Neural crest cell (in vitro differentiated cells): ENCODE measurements at regions not wholly inside any gene's neighbourhood (a gene's known extent, or its start where the extent isn't known, plus 50 kb on each side); places are given as distances from the start of the nearest gene placed in this dataset.

Experiments used
- DNase-seq: peaks from one replicate; pipeline ENCODE4 v3.0.0; 2021; ENCODE audit warnings: low read depth, mixed read lengths, low spot score
- H3K27ac Mint-ChIP-seq: one replicate; pipeline ENCODE4 v1.8.0; 2021; ENCODE audit warnings: mild to moderate bottlenecking, mixed read lengths; ENCODE audit not compliant: unreplicated experiment
- H3K27me3 Mint-ChIP-seq: 2 replicates; pipeline ENCODE4 v1.8.0; 2021; ENCODE audit warnings: low read depth, mild to moderate bottlenecking, mixed read lengths
- H3K36me3 Mint-ChIP-seq: 2 replicates; pipeline ENCODE4 v1.8.0; 2021; ENCODE audit warnings: low read depth, mild to moderate bottlenecking, mixed read lengths
- H3K4me1 Mint-ChIP-seq: 2 replicates; pipeline ENCODE4 v1.8.0; 2021; ENCODE audit warnings: mixed read lengths
- H3K4me3 Mint-ChIP-seq: one replicate; pipeline ENCODE4 v1.8.0; 2021; ENCODE audit warnings: mild to moderate bottlenecking, mixed read lengths
- H3K9me3 Mint-ChIP-seq: 2 replicates; pipeline ENCODE4 v1.8.0; 2021; ENCODE audit warnings: mixed read lengths
- TF ChIP-seq, protein P1 (sequence below): fragments of 200-600 bp; sonication (generic); conservative IDR thresholded peaks from 2 replicates; pipeline ENCODE4 v1.5.0; 2021; ENCODE audit warnings: antibody characterized with exemption, mild to moderate bottlenecking

DNA sequence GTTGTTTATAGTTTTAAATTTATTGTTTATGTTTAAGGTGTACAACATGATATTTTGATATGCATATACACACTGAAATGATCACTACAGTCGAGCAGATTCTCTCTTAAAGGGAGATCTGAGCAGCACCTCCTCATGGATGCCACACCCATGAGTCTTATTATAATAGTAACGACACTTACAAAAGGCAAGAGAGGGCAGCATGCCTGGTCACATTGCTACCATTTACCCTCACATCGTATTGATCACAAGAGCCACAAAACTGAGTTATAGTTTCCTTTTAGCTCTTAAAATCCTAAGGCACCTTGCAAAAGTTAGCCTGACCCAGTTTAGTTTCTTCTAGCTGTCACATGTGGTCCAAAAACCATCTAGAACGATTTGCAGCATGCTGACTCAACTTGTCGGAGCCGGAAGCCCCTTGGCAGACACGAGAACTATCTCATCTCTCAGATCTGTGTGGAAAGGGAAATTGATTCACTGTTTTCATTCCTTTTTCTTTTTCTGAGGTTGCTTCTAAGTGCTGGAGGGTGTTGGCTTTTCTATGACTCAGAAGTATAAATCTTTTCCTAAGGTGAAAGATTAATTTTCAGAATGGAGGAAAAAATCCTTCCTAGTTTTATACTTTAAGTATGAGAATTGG lies 85.3 kb downstream of the CDC42EP3 start:
- Mint-ChIP-seq H3K4me3 (no peak overlapping the region), H3K9me3 (no peaks in the 10 kb centered on the region), H3K36me3 (no peaks in the 10 kb centered on the region), H3K4me1 (peaks cover 5% of the 10 kb centered on the region), H3K27me3 (peaks cover 4% of the 10 kb centered on the region), H3K27ac (no peak overlapping the region)
- DNase-seq = no peak
- TF ChIP-seq, protein P1, sequence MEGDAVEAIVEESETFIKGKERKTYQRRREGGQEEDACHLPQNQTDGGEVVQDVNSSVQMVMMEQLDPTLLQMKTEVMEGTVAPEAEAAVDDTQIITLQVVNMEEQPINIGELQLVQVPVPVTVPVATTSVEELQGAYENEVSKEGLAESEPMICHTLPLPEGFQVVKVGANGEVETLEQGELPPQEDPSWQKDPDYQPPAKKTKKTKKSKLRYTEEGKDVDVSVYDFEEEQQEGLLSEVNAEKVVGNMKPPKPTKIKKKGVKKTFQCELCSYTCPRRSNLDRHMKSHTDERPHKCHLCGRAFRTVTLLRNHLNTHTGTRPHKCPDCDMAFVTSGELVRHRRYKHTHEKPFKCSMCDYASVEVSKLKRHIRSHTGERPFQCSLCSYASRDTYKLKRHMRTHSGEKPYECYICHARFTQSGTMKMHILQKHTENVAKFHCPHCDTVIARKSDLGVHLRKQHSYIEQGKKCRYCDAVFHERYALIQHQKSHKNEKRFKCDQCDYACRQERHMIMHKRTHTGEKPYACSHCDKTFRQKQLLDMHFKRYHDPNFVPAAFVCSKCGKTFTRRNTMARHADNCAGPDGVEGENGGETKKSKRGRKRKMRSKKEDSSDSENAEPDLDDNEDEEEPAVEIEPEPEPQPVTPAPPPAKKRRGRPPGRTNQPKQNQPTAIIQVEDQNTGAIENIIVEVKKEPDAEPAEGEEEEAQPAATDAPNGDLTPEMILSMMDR = no peak

DNA sequence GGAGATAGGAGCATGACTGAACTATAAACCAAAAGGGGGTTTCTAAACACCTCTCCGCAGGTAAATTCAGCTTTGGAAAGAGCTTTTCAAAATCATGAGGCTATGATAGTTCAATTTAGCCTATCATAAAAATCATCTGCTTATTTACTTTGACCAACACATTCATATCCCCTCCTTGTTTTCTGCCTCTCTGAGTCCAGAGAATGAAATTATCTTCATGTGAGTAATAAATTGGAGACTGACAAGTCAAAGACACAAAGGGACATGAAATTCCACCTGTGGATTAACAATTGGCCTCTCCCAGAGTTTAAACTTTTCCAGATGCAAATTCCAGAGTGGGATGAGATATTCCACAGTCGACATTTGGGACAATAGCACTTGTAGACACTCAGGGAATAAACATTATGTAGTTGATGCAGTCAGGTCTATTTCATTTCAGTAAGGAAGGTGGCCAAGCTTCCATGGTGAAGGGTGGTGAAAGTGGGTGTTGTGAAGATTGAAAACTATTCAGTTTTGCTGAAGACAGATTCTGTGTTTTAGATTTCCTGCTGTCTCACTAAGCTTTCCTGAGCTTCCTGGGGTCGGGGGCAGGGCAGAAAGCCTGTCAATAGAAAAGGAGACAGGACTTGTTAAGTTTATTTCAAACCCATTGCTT lies 84.7 kb downstream of the CDC42EP3 start:
- Mint-ChIP-seq H3K9me3 (no peaks in the 10 kb centered on the region), H3K27me3 (peaks cover 4% of the 10 kb centered on the region), H3K27ac (no peak overlapping the region), H3K4me3 (no peak overlapping the region), H3K4me1 (peaks cover 5% of the 10 kb centered on the region), H3K36me3 (no peaks in the 10 kb centered on the region)
- TF ChIP-seq, protein P1 = no peak
- no peak for DNase-seq

DNA sequence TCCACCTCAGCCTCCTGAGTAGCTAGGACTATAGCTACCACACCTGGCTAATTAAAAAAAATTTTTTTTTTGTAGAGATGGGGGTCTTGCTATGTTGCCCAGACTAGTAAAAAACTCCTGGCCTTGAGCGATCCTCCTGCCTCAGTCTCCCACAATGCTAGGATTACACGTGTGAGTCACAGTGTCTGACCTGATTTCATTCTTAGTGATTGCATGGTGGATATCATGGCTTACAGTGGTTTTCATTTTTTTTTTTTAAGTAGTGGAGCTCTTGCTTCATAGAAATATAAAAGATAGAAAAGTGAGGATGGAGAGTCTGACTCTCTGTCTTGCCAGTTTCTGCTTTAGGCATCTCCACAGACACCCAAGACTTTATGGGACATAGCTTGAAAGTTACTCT lies 83.6 kb downstream of the CDC42EP3 start:
- Mint-ChIP-seq H3K36me3 (no peaks in the 10 kb centered on the region), H3K4me1 (peaks cover 5% of the 10 kb centered on the region), H3K27me3 (peaks cover 4% of the 10 kb centered on the region), H3K27ac (no peak overlapping the region), H3K4me3 (no peak overlapping the region), H3K9me3 (no peaks in the 10 kb centered on the region)
- TF ChIP-seq, protein P1 = no peak
- no peak for DNase-seq

DNA sequence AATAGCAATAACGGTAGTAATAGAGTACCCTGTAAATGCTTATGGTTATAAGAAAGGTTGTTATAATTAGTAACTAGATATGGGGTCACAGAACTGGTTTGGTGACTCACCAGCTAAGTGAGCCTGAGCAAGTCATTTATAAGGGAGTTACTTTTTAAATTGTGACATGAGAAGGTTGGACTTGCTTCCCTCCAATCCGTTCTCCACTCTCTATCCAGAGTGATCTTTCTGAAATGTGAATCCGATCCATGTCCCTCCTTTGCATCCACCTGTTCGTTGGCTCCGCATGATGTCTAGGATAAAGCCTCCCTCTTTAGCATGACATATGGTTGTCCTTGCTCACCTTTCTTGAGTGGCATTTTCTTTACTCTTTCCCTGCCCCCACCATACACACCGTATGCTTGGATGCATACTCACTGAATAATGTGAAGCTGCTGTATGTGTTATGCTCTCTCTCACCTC lies 83.1 kb downstream of the CDC42EP3 start:
- H3K27me3 Mint-ChIP-seq = peaks cover 4% of the 10 kb centered on the region
- no peaks in the 10 kb centered on the region for H3K9me3 Mint-ChIP-seq
- H3K4me3 Mint-ChIP-seq = no peak overlapping the region
- peaks cover 5% of the 10 kb centered on the region for H3K4me1 Mint-ChIP-seq
- TF ChIP-seq, protein P1 = no peak
- no peaks in the 10 kb centered on the region for H3K36me3 Mint-ChIP-seq
- no peak for DNase-seq
- H3K27ac Mint-ChIP-seq = no peak overlapping the region

DNA sequence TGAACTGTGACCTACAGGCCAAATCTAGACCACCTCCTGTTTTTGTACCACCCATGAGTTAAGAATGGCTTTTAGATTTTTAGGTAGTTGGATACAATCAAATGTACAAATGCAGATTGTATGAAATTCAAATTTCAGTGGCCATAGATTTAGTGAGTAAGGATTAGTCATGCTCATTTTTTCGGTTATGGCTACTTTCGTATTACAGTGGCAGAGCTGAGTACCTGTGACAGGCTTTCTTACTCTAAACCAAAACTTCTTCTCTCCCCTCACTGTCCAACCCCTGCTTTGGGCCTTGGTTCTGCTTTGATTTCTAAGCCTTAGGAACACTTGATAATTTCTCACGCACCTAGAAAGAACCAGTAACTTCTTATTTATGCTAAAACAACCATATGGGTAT lies 82.1 kb downstream of the CDC42EP3 start:
- TF ChIP-seq, protein P1 = no peak
- Mint-ChIP-seq H3K4me1 (peaks cover 5% of the 10 kb centered on the region), H3K4me3 (no peak overlapping the region), H3K27ac (no peak overlapping the region), H3K36me3 (no peaks in the 10 kb centered on the region), H3K9me3 (peaks cover 3% of the 10 kb centered on the region), H3K27me3 (peaks cover 4% of the 10 kb centered on the region)
- DNase-seq = no peak
